H9 (cell line): ENCODE measurements at regions not wholly inside any gene's neighbourhood (a gene's known extent, or its start where the extent isn't known, plus 50 kb on each side); places are given as distances from the start of the nearest gene placed in this dataset.

ENCODE experiments used
- DNase-seq: peaks from one replicate; pipeline ENCODE4 v3.0.0-alpha.2; 2017
- H2AFZ ChIP-seq: one replicate; pipeline ENCODE4 v1.6.1; 2013; ENCODE audit warnings: mild to moderate bottlenecking, low read length, control low read depth, moderate library complexity
- H2AK5ac ChIP-seq: 2 replicates; pipeline ENCODE4 v1.6.1; 2013; ENCODE audit warnings: low read length, control low read depth, mixed read lengths; ENCODE audit not compliant: insufficient read length
- H2BK120ac ChIP-seq: one replicate; pipeline ENCODE4 v1.6.1; 2013; ENCODE audit warnings: low read depth, mild to moderate bottlenecking, low read length, control low read depth, inconsistent platforms; ENCODE audit not compliant: poor library complexity, severe bottlenecking
- H2BK12ac ChIP-seq: 2 replicates; pipeline ENCODE4 v1.6.1; 2013; ENCODE audit warnings: low read length, control low read depth, mixed read lengths, low read depth; ENCODE audit not compliant: insufficient read length
- H2BK15ac ChIP-seq: 2 replicates; pipeline ENCODE4 v1.6.1; 2013; ENCODE audit warnings: low read depth, low read length, control low read depth
- H2BK20ac ChIP-seq: one replicate; pipeline ENCODE4 v1.6.1; 2013; ENCODE audit warnings: low read depth, mild to moderate bottlenecking, low read length, control low read depth, inconsistent platforms; ENCODE audit not compliant: poor library complexity, severe bottlenecking
- H2BK5ac ChIP-seq: 2 replicates; pipeline ENCODE4 v1.6.1; 2013; ENCODE audit warnings: low read length, control low read depth, mixed read lengths; ENCODE audit not compliant: insufficient read length
- H3K14ac ChIP-seq: 2 replicates; pipeline ENCODE4 v1.6.1; 2013; ENCODE audit warnings: low read length, control low read depth; ENCODE audit not compliant: insufficient read depth
- H3K18ac ChIP-seq: 2 replicates; pipeline ENCODE4 v1.6.1; 2013; ENCODE audit warnings: low read depth, mild to moderate bottlenecking, mixed read lengths, low read length, control low read depth; ENCODE audit not compliant: insufficient read length
- H3K23ac ChIP-seq: 2 replicates; pipeline ENCODE4 v1.6.1; 2013; ENCODE audit warnings: low read length, control low read depth, mixed read lengths, low read depth; ENCODE audit not compliant: insufficient read length
- H3K23me2 ChIP-seq: 2 replicates; pipeline ENCODE4 v1.6.1; 2013; ENCODE audit warnings: low read depth, mild to moderate bottlenecking, mixed read lengths, low read length, control low read depth; ENCODE audit not compliant: insufficient read length, poor library complexity, severe bottlenecking
- H3K27ac ChIP-seq: 2 replicates; pipeline ENCODE4 v1.5.1; 2013; ENCODE audit warnings: low read length, control low read depth, mixed read lengths, low read depth; ENCODE audit not compliant: insufficient read length
- H3K27me3 ChIP-seq: 2 replicates; pipeline ENCODE4 v1.6.1; 2013; ENCODE audit warnings: low read length, control low read depth, inconsistent platforms; ENCODE audit not compliant: insufficient read depth
- H3K4ac ChIP-seq: 2 replicates; pipeline ENCODE4 v1.6.1; 2013; ENCODE audit warnings: low read depth, mild to moderate bottlenecking, control low read depth, inconsistent platforms, low read length, moderate library complexity
- H3K4me1 ChIP-seq: 2 replicates; pipeline ENCODE4 v1.6.1; 2013; ENCODE audit warnings: low read length, control low read depth, inconsistent platforms; ENCODE audit not compliant: insufficient read depth
- H3K4me2 ChIP-seq: 2 replicates; pipeline ENCODE4 v1.6.1; 2013; ENCODE audit warnings: low read length, control low read depth, mixed read lengths; ENCODE audit not compliant: insufficient read length, insufficient read depth
- H3K56ac ChIP-seq: 2 replicates; pipeline ENCODE4 v1.6.1; 2013; ENCODE audit warnings: low read depth, mild to moderate bottlenecking, mixed read lengths, low read length, control low read depth; ENCODE audit not compliant: insufficient read length
- H3K79me1 ChIP-seq: 2 replicates; pipeline ENCODE4 v1.6.1; 2013; ENCODE audit warnings: low read depth, mild to moderate bottlenecking, moderate library complexity, low read length, control low read depth, inconsistent platforms; ENCODE audit not compliant: insufficient read depth, poor library complexity, severe bottlenecking
- H3K79me2 ChIP-seq: 2 replicates; pipeline ENCODE4 v1.6.1; 2013; ENCODE audit warnings: low read length, control low read depth, inconsistent platforms; ENCODE audit not compliant: insufficient read depth
- H3K9ac ChIP-seq: 2 replicates; pipeline ENCODE4 v1.6.1; 2013; ENCODE audit warnings: low read length, control low read depth, mixed read lengths; ENCODE audit not compliant: insufficient read length; ENCODE audit errors: extremely low read depth
- H3K9me3 ChIP-seq: one replicate; pipeline ENCODE4 v1.6.1; 2013; ENCODE audit warnings: low read depth, low read length, inconsistent platforms; ENCODE audit not compliant: control insufficient read depth
- H3T11ph ChIP-seq: one replicate; pipeline ENCODE4 v1.6.1; 2013; ENCODE audit warnings: mild to moderate bottlenecking, low read length, control low read depth, inconsistent platforms
- H4K20me1 ChIP-seq: one replicate; pipeline ENCODE4 v1.6.1; 2013; ENCODE audit not compliant: control insufficient read depth, insufficient read length, insufficient read depth
- H4K5ac ChIP-seq: 2 replicates; pipeline ENCODE4 v1.6.1; 2013; ENCODE audit warnings: low read depth, mild to moderate bottlenecking, mixed read lengths, low read length, control low read depth; ENCODE audit not compliant: insufficient read length
- H4K8ac ChIP-seq: replicated peaks from 2 replicates; pipeline ENCODE4 v1.6.1; 2013; ENCODE audit warnings: low read length, control low read depth, mixed read lengths, low read depth; ENCODE audit not compliant: insufficient read length
- H4K91ac ChIP-seq: 2 replicates; pipeline ENCODE4 v1.6.1; 2013; ENCODE audit warnings: low read depth, mild to moderate bottlenecking, moderate library complexity, mixed read lengths, low read length, control low read depth; ENCODE audit not compliant: insufficient read length
- H3K27ac Mint-ChIP-seq, 3 experiments: 2 replicates in 2 of 3; 3 replicates in 1 of 3; pipeline ENCODE4 v1.8.0; 2020 to 2021; ENCODE audit warnings: mixed read lengths in 3 of 3, mild to moderate bottlenecking in 1 of 3, moderate library complexity in 1 of 3
- H3K27me3 Mint-ChIP-seq: 2 replicates; pipeline ENCODE4 v1.8.0; 2021; ENCODE audit warnings: low read depth, mild to moderate bottlenecking, moderate library complexity, mixed read lengths
- H3K36me3 Mint-ChIP-seq, 3 experiments: 2 replicates in 2 of 3; 3 replicates in 1 of 3; pipeline ENCODE4 v1.8.0; 2020 to 2021; ENCODE audit warnings: low read depth in 3 of 3, mixed read lengths in 3 of 3; ENCODE audit not compliant: insufficient read depth in 1 of 3
- H3K4me1 Mint-ChIP-seq, 2 experiments: 2 replicates each; pipeline ENCODE4 v1.8.0; 2020; ENCODE audit warnings: mixed read lengths in 2 of 2
- H3K4me3 Mint-ChIP-seq, 2 experiments: 2 replicates in 1 of 2; 3 replicates in 1 of 2; pipeline ENCODE4 v1.8.0; 2020 to 2021; ENCODE audit warnings: mild to moderate bottlenecking in 2 of 2, mixed read lengths in 2 of 2, moderate library complexity in 1 of 2
- H3K9me3 Mint-ChIP-seq, 2 experiments: 2 replicates in 1 of 2; 3 replicates in 1 of 2; pipeline ENCODE4 v1.8.0; 2020; ENCODE audit warnings: mild to moderate bottlenecking in 2 of 2, mixed read lengths in 2 of 2, moderate library complexity in 1 of 2
- CTCF ChIP-seq: fragments of 200-600 bp; sonication (generic); conservative IDR thresholded peaks from 3 replicates; pipeline ENCODE4 v1.8.0; 2021; ENCODE audit warnings: antibody characterized with exemption, mild to moderate bottlenecking
- WGBS: extraction: QIAGEN DNeasy Blood & Tissue Kit; methylation state at CpG from one replicate; pipeline ENCODE4 v1.1.7; 2013; ENCODE audit warnings: missing lambda C conversion rate, low lambda C conversion rate, mixed read lengths; ENCODE audit not compliant: insufficient read length; ENCODE audit errors: extremely low coverage; 5-methylcytosine and 5-hydroxymethylcytosine counted together

GRCh38 chr7:35487402-35487801, 207.5 kb downstream of the HERPUD2 start:
- Histone ChIP-seq H3K18ac (no peak overlapping the region), H3K79me2 (no peaks in the 10 kb centered on the region; the same call in 1 of the 2 replicates), H3K14ac (no peak overlapping the region), H3T11ph (no peak overlapping the region), H3K4ac (no peak overlapping the region), H3K27me3 (no peaks in the 10 kb centered on the region; the same call in 1 of the 2 replicates), H2BK12ac (no peak overlapping the region), H3K23ac (no peak overlapping the region), H3K27ac (no peak overlapping the region), H3K9me3 (no peaks in the 10 kb centered on the region), H2AFZ (no peak overlapping the region), H2AK5ac (no peak overlapping the region), H3K79me1 (no peaks in the 10 kb centered on the region), H3K4me1 (no peaks in the 10 kb centered on the region), H2BK20ac (no peak overlapping the region), H3K4me2 (no peak overlapping the region), H3K56ac (no peak overlapping the region), H3K23me2 (no peaks in the 10 kb centered on the region), H4K91ac (no peak overlapping the region), H4K8ac (no peak overlapping the region), H2BK15ac (no peak overlapping the region), H2BK120ac (no peak overlapping the region), H2BK5ac (no peak overlapping the region), H4K20me1 (no peaks in the 10 kb centered on the region), H4K5ac (no peak overlapping the region), H3K9ac (no peak overlapping the region)
- Mint-ChIP-seq H3K36me3 (no peaks in the 10 kb centered on the region), H3K27me3 (peaks cover 1% of the 10 kb centered on the region; the same call in 1 of the 2 replicates), H3K27ac (no peak overlapping the region), H3K4me3 (no peak overlapping the region), H3K4me1 (peaks cover 0 to 8% of the 10 kb centered on the region in 2 experiments; a peak in 2 of 4 replicates), H3K9me3 (no peaks in the 10 kb centered on the region)
- no CpG with 5 or more reads among the region's 6 CpGs for WGBS
- TF ChIP-seq CTCF = no peak
- no peak for DNase-seq
